Right lobe of liver (tissue), 4 donors: ENCODE measurements at regions not wholly inside any gene's neighbourhood (a gene's known extent, or its start where the extent isn't known, plus 50 kb on each side); places are given as distances from the start of the nearest gene placed in this dataset.

Experiments used
- POLR2A ChIP-seq: fragments of 450-650 bp; IDR thresholded peaks from one replicate; pipeline ENCODE4 v1.6.1; 2017; ENCODE audit warnings: antibody characterized with exemption, mild to moderate bottlenecking
- TF ChIP-seq, protein P1 (sequence below), 4 donors: fragments of 200-600 bp in 3 of 4; fragments of 450-650 bp in 1 of 4; IDR thresholded peaks; one replicate each; pipeline versions ENCODE4 v1.5.1 to v1.8.0; 2016 to 2022; ENCODE audit warnings: antibody characterized with exemption in 4 of 4, mild to moderate bottlenecking in 2 of 4
- donor health status: DM: no; HTN: no; CAD: no.
- donor health status: DM: no; HTN: no; CAD: no.
- donor health status: DM: no; HTN: yes; CAD: no.

DNA sequence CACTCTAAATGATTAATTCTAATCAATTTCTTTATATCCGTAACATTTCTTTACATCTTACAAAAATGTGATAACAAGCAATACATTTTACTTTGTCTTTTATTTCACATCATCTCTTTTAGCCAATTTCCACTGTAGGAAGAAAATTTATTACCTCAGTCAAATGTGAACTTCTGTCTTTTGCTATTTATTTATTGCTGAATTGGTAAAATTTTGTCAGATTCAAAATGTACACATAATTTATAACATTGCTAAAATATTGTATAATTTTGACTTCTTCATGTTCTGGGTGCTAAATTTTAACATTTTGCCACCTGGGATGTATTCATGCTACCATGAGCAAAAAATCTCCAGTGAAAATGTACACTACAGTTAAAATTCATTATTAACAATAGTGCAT, 158.0 kb downstream of the HGF start:
- TF ChIP-seq, protein P1, sequence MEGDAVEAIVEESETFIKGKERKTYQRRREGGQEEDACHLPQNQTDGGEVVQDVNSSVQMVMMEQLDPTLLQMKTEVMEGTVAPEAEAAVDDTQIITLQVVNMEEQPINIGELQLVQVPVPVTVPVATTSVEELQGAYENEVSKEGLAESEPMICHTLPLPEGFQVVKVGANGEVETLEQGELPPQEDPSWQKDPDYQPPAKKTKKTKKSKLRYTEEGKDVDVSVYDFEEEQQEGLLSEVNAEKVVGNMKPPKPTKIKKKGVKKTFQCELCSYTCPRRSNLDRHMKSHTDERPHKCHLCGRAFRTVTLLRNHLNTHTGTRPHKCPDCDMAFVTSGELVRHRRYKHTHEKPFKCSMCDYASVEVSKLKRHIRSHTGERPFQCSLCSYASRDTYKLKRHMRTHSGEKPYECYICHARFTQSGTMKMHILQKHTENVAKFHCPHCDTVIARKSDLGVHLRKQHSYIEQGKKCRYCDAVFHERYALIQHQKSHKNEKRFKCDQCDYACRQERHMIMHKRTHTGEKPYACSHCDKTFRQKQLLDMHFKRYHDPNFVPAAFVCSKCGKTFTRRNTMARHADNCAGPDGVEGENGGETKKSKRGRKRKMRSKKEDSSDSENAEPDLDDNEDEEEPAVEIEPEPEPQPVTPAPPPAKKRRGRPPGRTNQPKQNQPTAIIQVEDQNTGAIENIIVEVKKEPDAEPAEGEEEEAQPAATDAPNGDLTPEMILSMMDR (IDR thresholded peaks at IDR 0.05), result no peak
- no peak for TF ChIP-seq POLR2A
